ENCODE measurements at regions not wholly inside any gene's neighbourhood (a gene's known extent, or its start where the extent isn't known, plus 50 kb on each side); places are given as distances from the start of the nearest gene placed in this dataset.

- TF ChIP-seq SIX5 (IDR thresholded peaks at IDR 0.05; ENCODE audit: borderline replicate concordance in 1 of 2, insufficient read depth in 1 of 2, low read depth in 1 of 2, low read length in 2 of 2) = no peak
- TF ChIP-seq EZH2 (IDR thresholded peaks at IDR 0.05; ENCODE audit: borderline replicate concordance, low read depth, low read length) = no peak
- no peak for TF ChIP-seq BCOR (IDR thresholded peaks at IDR 0.05)
- no peak for TF ChIP-seq SMARCA4 (IDR thresholded peaks at IDR 0.05)
- TF ChIP-seq C11orf30 (IDR thresholded peaks at IDR 0.05; ENCODE audit: low read depth) = no peak
- TF ChIP-seq CTCF (IDR thresholded peaks at IDR 0.05 in 2 of 3, conservative IDR thresholded peaks at IDR 0.05 in 1 of 3; ENCODE audit: insufficient read depth in 2 of 3, low read depth in 1 of 3, low read length in 3 of 3) = no peak
Observed at GRCh38 chr15:36160351-36160750, 419.1 kb upstream of the CDIN1 start.
